GM21381 (cell line): ENCODE measurements at regions not wholly inside any gene's neighbourhood (a gene's known extent, or its start where the extent isn't known, plus 50 kb on each side); places are given as distances from the start of the nearest gene placed in this dataset.

Experiments used
- ATAC-seq: cut with Tn5 transposase; IDR thresholded peaks from one replicate; pipeline ENCODE4 v1.9.1; 2021; ENCODE audit warnings: mild to moderate bottlenecking, moderate library complexity; ENCODE audit not compliant: unreplicated experiment

GRCh38 chr10:128312250-128312649, 186.0 kb upstream of the MKI67 start:
- ATAC-seq, result no peak

DNA sequence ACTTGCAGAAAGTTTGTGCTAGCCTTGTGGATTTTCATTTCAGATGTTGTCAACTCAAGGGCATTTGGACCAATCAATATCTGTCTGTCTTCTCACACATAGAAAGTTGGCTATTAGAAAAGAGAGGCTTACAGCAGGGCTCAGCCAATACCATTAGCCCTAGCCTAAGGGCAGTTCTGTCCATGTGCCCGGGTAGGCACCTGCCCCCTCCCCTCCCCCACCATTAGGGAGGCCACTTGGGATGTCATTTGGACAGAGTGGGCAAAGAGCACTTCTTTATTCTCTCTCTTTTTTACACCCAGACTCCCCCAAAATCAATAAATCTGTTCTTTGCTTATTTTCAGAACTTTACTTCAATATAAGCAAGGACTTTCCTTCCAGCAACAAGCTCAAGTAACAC, 188.5 kb upstream of the MKI67 start:
- ATAC-seq, result no peak

DNA sequence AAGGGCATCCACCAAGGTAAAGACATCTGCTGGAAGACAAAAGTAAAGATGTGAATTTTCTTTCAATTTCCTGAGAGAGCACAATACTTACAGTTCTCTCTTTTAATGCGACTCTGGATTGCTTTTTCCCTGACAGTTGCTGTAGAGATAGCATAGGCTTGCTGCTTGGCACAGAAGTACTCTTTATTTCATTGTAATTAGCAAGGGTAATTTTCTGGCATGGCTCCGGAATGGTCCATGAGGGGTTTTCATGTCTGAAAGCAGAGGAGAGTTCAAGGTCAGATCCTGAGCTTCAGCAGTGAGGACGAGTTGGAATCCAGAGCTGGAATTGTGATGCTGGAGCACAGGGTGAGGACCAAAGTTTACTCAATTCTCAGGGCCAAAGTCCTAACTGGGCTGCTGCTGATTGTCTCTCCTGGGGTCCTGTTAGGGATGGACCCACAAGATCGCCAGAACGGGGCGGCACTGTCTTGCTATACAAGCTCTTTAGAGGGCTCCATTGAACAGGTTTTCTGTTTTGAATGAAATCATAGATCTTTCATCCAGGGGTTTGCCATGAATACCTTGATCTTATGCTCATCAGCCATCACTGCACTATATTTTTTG, 190.0 kb upstream of the MKI67 start:
- ATAC-seq, result no peak

GRCh38 chr10:128316925-128317324, 190.7 kb upstream of the MKI67 start:
- no peak for ATAC-seq

- ATAC-seq, result no peak
Observed at GRCh38 chr10:128318366-128318765, 192.1 kb upstream of the MKI67 start.

DNA sequence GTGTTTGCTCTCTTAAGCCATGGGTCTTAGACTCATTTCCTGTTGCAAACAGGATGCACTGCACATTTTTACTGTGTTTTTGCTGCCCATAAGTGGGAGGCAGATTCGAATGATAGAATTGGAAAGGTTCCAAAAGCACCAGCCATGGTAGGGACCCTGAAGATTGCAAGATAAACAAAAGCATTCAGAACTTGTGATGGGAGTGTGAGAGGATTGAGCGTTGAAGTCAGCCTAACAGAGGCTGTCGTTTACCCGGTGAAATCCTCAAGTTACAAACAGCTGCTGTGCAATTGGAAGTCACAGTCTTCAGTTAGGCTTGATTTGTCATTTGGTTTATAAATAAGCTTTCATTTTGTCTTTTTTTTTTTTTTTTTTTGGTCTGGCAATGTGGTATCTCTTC, 192.7 kb upstream of the MKI67 start:
- no peak for ATAC-seq

DNA sequence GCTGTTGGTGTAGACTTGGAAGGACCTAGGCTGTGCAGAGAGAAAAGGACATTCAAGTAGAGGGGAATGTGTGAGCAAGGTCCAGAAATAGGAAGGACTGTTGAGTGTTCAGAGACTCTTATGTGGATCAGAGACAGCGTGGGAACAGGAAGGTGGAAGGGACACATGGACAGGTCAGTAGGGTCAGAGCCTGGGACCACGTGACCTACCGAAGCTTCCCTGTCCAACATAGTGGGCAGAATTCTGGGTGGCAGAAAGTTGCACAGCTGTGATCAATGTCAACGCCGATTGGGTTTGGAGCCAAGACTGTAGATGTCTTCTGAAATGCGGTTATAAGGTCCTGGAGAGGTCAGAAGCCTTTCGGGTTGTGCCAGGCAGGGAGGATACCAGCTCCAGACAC, 195.9 kb upstream of the MKI67 start:
- no peak for ATAC-seq

DNA sequence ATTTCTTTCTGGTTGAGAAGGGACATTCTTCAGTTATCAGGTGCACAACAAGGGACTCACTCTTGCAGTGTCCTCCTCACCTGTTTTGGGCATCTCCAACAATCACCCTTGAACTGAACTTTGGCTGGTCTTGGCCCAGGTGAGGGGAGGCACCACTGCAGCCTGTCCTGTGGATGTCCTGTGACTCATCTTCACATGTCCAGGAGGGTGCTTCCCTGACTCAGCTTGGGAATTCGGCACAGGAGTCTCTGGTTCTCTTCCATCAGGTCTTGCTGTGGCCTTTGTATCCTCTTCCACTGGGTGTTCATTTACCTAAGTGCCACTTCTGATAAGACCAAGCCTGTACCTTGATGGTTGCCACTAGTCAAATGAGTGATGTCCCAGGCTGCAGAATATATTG, 196.7 kb upstream of the MKI67 start:
- ATAC-seq, result no peak

- no peak for ATAC-seq
Observed at GRCh38 chr10:128324058-128324827, 198.0 kb upstream of the MKI67 start.

DNA sequence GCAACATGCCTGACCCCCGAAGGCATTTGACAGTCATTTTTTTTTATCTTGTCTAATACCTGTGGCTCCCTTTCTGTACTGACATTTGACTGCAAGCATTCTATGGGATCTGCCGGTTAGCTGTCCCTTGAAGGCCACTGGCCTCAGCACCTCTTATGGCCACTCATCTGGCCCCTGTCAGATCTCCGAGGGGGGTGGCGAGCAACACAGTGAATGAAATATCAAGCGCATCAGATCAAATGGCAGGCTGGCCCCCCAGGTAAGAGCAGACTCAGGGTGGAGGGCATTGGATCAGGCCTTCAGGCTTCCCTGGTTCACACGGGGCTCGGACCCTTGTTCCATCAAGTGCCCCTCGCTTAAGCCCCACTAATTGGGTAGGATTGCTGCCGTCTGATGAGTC, 199.6 kb upstream of the MKI67 start:
- no peak for ATAC-seq

DNA sequence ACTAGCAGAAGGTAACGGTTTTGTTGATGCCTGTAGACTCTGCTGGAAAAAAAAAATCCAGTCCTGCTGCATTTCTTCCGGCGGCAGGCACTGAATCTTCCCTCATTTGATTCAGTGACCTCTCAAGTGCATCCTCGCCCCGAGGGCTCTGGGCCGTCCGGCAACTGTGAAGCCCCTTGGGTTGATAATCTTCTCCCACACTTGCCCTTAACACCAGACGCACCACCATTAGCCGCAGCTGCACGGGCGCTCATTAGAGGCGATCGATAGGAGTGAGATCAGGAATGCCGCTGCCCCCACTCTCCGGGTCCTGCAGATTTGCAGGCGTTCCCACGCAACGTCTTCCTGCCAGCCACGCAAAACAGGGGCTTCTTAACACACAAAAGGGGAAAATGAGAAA, 200.0 kb upstream of the MKI67 start:
- no peak for ATAC-seq

DNA sequence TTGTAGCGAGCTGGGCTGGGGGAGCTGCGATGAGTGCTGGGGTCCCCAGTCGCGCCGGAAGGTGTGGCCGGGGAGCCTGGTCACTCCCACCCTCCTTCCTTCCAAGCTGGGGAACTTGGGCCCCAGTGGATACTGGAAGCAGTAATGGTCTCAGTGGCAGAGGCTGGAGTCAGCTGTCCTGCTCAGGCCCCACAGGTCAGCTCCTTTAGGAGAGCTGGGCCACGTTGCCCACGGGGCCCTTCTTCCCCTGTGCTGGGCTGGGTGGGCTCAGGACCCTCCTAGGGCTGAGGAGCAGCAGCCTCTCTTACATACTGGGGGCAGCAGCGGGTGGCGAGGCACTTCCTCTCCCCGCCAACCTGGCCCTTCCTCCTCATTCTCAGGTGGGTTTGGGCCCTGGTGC, 200.6 kb upstream of the MKI67 start:
- no peak for ATAC-seq

- ATAC-seq, result no peak
Observed at GRCh38 chr10:128336401-128336800, 210.2 kb upstream of the MKI67 start.

DNA sequence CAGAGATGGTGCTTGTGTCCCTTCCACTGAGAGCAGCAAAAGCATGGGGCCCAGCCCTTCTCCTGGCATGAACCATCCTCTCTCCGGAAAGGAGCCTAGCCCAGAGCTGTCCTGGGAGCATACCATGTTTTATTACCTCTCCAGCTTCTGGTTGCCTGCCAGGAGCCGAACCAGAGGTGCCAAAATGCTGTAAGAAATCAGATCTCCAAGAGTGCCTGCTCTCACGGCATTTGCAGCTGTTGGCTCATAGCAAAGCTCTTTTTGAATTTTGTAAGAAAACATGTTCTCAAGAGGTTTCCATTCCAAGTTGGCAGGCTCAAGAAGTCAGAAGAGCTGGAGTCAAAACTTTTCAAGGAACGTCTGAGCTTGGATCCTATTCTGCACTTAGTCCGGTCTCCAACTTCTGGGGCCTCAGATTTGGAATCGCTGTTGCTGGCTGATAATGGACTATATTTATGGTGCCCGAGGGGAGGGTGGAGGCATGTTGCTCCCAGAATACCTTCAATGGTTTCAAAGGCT, 211.7 kb upstream of the MKI67 start:
- ATAC-seq, result no peak

DNA sequence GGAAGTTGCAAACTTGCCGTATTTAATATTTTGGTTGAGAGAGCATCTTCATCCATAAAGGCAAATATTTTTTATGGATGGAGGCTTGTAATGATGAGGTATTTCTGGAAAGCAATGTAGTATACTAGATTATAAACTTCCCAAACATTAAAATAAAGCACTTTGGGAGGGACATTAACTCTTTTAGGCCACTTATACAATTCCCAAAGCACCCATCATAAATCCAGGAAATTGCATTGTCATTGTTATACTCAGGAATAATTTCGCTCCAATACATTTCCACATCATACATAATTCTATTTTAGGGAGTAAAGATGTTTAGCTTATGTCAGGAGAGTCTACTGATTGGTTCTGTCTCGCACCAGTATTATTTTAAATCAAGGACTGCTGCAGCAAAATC, 212.7 kb upstream of the MKI67 start:
- no peak for ATAC-seq

GRCh38 chr10:128339753-128340152, 213.5 kb upstream of the MKI67 start:
- ATAC-seq, result no peak

DNA sequence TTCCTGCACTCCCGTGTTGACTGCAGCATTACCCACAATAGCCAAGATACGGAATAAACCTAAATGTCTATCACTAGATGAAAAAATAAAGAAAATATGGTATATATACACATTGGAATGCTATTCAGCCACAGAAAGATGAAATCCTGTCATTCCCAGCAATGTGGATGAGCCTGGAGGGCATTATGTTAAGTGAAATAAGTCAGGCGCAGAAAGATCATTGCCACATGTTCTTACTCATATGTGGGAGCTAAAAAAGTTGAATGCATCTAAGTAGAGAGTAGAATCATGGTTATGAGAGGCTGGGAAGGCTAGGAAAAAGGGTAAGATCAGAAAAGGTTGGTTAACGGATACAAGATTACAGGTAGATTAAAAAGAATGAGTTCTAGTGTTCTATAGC, 219.1 kb upstream of the MKI67 start:
- ATAC-seq, result no peak

DNA sequence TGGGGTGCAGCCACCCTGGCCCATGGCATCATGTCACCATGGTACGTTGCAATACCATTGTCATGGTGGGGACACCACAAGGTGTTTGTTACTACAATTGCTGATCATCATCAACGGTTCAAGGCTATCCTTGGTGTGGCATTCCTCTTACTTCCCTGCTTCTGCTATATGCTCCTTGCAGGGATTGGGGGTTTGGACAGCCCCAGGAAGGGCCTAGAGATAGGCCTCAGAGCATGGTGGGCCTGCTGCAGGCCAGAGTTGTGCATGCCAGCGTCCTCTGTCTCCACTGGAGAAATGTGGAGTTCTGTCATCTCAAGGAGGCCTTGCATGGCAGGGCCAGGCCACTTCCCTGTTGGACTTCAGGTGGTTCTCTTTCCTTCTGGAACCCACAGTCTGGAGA, 234.6 kb upstream of the MKI67 start:
- ATAC-seq, result no peak

DNA sequence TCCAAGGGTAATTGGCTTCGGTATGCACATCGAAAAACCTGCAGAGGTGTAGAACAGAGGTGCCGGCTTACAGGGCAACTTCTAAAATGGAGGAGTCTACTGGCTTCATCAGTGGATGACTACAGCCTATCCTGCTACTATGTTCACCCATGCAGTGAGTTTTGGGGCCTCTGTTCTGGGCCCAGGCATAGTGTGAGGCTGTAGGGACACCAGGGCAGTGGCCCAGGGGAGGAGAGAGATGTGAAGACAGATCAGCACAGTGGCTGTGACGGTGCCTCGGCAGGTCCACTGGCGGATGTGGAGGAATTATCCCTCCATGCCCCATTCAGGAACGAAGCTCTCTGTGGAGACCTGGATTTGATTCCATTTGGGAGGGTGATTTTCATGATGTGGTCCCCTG, 235.3 kb upstream of the MKI67 start:
- no peak for ATAC-seq

DNA sequence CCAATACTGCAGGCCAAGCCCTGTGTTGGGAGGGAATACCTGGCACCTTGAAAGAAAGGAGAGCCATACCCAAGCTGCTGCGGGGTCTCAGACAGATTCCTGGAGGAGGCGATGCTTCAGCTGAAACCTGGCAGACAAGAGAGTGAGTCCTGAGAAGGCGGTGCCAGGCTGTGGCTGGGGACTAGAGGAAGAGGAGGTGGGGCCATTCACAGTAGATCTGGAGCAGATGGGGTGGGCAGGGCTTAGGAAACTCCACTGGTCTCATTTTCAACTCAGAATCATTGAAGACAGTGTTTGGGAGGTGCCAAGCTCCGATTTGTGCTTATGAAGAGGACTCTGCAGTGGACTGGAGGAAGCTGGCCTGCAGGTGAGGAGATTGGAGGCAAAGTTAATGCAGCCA, 236.3 kb upstream of the MKI67 start:
- ATAC-seq, result no peak

DNA sequence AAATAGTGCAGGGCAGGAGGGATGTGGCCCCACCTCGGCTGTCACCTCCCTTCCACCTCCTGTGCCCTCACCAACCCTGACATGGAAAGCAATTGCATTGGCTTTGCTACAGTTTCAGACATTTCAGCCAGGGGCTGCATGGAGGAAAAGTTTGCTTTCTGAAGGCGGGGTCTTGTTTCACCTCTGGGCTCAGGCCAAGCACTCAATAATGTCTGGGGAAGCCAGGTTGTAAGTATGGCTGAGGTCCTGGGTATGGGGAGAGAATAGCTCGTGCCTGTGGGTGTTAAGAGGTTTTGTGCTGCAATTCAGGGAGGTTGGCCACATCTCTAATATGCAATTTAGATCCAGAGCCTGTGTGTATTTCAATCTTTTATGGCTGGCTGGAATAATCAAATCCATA, 238.4 kb upstream of the MKI67 start:
- no peak for ATAC-seq

- no peak for ATAC-seq
Observed at GRCh38 chr10:128365156-128365725, 239.0 kb upstream of the MKI67 start.
